ENCODE measurements at regions not wholly inside any gene's neighbourhood (a gene's known extent, or its start where the extent isn't known, plus 50 kb on each side); places are given as distances from the start of the nearest gene placed in this dataset.

DNA sequence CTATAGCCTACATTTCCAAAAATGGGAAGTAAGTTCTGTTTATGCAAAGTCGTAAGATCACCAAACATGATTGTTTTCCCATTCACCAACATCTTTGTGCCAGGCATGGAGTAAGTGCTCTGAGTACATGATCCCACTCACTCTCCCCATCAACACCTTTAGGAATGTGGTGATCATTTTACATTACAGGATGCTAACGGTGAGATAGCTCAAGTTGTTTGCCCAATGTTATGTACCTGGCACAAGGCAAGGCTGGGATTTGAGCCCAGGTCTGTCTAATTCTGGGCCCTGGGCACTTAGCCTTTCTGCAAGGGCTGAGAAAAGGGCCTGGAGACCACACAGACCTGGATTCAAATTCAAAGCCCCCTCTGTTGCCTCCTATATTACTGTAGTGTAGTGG, 581.7 kb upstream of the CFAP20DC start:
- no peaks in the 10 kb centered on the region for H3F3A ChIP-seq (replicated peaks; ENCODE audit: low read depth)
- H3K4me1 Mint-ChIP-seq = peaks cover 14% of the 10 kb centered on the region
- peaks cover 3% of the 10 kb centered on the region for H3K27me3 Mint-ChIP-seq (ENCODE audit: insufficient read depth, low read depth, poor library complexity)
- H3K27me3 ChIP-seq (ENCODE audit: insufficient read depth) = no peaks in the 10 kb centered on the region
- H3K36me3 Mint-ChIP-seq (ENCODE audit: low read depth) = no peaks in the 10 kb centered on the region
- H4K20me1 ChIP-seq (replicated peaks; ENCODE audit: insufficient read depth) = no peaks in the 10 kb centered on the region
- no peak for DNase-seq (ENCODE audit: low spot score)
- no peak overlapping the region for H3K4me2 ChIP-seq
- no peak overlapping the region for H3K27ac ChIP-seq (ENCODE audit: low read depth)
- no peak overlapping the region for H2AFZ ChIP-seq
- H3K9me2 ChIP-seq (ENCODE audit: insufficient read depth) = no peaks in the 10 kb centered on the region
- no peak overlapping the region for H3K4me3 Mint-ChIP-seq
- peaks cover 3% of the 10 kb centered on the region; the same call in 1 of the 3 replicates for H3K9me3 Mint-ChIP-seq
- H3K79me2 ChIP-seq (replicated peaks; ENCODE audit: insufficient read depth) = no peaks in the 10 kb centered on the region
- TF ChIP-seq CREB1 (CRISPR knock-in tag; IDR thresholded peaks at IDR 0.05; ENCODE audit: low read depth) (no peak), ZNF331 (CRISPR knock-in tag; IDR thresholded peaks at IDR 0.05; ENCODE audit: low read depth) (no peak), EZH2 (IDR thresholded peaks at IDR 0.05; ENCODE audit: low read depth, unreplicated experiment) (no peak), STAT1 (IDR thresholded peaks at IDR 0.05; ENCODE audit: unreplicated experiment) (no peak), EZH2phosphoT487 (IDR thresholded peaks at IDR 0.05; ENCODE audit: unreplicated experiment) (no peak), NANOG (IDR thresholded peaks at IDR 0.05; ENCODE audit: borderline replicate concordance) (no peak), JUNB (IDR thresholded peaks at IDR 0.05; ENCODE audit: unreplicated experiment) (no peak), ZNF114 (CRISPR knock-in tag; IDR thresholded peaks at IDR 0.05) (no peak), POLR2AphosphoS5 (IDR thresholded peaks at IDR 0.05; ENCODE audit: low read depth) (no peak)
- TF ChIP-seq, protein P1, sequence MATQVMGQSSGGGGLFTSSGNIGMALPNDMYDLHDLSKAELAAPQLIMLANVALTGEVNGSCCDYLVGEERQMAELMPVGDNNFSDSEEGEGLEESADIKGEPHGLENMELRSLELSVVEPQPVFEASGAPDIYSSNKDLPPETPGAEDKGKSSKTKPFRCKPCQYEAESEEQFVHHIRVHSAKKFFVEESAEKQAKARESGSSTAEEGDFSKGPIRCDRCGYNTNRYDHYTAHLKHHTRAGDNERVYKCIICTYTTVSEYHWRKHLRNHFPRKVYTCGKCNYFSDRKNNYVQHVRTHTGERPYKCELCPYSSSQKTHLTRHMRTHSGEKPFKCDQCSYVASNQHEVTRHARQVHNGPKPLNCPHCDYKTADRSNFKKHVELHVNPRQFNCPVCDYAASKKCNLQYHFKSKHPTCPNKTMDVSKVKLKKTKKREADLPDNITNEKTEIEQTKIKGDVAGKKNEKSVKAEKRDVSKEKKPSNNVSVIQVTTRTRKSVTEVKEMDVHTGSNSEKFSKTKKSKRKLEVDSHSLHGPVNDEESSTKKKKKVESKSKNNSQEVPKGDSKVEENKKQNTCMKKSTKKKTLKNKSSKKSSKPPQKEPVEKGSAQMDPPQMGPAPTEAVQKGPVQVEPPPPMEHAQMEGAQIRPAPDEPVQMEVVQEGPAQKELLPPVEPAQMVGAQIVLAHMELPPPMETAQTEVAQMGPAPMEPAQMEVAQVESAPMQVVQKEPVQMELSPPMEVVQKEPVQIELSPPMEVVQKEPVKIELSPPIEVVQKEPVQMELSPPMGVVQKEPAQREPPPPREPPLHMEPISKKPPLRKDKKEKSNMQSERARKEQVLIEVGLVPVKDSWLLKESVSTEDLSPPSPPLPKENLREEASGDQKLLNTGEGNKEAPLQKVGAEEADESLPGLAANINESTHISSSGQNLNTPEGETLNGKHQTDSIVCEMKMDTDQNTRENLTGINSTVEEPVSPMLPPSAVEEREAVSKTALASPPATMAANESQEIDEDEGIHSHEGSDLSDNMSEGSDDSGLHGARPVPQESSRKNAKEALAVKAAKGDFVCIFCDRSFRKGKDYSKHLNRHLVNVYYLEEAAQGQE (IDR thresholded peaks at IDR 0.05; ENCODE audit: unreplicated experiment) = no peak
- TF ChIP-seq, protein P2, sequence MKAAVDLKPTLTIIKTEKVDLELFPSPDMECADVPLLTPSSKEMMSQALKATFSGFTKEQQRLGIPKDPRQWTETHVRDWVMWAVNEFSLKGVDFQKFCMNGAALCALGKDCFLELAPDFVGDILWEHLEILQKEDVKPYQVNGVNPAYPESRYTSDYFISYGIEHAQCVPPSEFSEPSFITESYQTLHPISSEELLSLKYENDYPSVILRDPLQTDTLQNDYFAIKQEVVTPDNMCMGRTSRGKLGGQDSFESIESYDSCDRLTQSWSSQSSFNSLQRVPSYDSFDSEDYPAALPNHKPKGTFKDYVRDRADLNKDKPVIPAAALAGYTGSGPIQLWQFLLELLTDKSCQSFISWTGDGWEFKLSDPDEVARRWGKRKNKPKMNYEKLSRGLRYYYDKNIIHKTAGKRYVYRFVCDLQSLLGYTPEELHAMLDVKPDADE (IDR thresholded peaks at IDR 0.05) = no peak
- TF ChIP-seq, protein P3, sequence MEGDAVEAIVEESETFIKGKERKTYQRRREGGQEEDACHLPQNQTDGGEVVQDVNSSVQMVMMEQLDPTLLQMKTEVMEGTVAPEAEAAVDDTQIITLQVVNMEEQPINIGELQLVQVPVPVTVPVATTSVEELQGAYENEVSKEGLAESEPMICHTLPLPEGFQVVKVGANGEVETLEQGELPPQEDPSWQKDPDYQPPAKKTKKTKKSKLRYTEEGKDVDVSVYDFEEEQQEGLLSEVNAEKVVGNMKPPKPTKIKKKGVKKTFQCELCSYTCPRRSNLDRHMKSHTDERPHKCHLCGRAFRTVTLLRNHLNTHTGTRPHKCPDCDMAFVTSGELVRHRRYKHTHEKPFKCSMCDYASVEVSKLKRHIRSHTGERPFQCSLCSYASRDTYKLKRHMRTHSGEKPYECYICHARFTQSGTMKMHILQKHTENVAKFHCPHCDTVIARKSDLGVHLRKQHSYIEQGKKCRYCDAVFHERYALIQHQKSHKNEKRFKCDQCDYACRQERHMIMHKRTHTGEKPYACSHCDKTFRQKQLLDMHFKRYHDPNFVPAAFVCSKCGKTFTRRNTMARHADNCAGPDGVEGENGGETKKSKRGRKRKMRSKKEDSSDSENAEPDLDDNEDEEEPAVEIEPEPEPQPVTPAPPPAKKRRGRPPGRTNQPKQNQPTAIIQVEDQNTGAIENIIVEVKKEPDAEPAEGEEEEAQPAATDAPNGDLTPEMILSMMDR (conservative IDR thresholded peaks at IDR 0.05; ENCODE audit: low read depth in 2 of 2) = no peak
- TF ChIP-seq, protein P4, sequence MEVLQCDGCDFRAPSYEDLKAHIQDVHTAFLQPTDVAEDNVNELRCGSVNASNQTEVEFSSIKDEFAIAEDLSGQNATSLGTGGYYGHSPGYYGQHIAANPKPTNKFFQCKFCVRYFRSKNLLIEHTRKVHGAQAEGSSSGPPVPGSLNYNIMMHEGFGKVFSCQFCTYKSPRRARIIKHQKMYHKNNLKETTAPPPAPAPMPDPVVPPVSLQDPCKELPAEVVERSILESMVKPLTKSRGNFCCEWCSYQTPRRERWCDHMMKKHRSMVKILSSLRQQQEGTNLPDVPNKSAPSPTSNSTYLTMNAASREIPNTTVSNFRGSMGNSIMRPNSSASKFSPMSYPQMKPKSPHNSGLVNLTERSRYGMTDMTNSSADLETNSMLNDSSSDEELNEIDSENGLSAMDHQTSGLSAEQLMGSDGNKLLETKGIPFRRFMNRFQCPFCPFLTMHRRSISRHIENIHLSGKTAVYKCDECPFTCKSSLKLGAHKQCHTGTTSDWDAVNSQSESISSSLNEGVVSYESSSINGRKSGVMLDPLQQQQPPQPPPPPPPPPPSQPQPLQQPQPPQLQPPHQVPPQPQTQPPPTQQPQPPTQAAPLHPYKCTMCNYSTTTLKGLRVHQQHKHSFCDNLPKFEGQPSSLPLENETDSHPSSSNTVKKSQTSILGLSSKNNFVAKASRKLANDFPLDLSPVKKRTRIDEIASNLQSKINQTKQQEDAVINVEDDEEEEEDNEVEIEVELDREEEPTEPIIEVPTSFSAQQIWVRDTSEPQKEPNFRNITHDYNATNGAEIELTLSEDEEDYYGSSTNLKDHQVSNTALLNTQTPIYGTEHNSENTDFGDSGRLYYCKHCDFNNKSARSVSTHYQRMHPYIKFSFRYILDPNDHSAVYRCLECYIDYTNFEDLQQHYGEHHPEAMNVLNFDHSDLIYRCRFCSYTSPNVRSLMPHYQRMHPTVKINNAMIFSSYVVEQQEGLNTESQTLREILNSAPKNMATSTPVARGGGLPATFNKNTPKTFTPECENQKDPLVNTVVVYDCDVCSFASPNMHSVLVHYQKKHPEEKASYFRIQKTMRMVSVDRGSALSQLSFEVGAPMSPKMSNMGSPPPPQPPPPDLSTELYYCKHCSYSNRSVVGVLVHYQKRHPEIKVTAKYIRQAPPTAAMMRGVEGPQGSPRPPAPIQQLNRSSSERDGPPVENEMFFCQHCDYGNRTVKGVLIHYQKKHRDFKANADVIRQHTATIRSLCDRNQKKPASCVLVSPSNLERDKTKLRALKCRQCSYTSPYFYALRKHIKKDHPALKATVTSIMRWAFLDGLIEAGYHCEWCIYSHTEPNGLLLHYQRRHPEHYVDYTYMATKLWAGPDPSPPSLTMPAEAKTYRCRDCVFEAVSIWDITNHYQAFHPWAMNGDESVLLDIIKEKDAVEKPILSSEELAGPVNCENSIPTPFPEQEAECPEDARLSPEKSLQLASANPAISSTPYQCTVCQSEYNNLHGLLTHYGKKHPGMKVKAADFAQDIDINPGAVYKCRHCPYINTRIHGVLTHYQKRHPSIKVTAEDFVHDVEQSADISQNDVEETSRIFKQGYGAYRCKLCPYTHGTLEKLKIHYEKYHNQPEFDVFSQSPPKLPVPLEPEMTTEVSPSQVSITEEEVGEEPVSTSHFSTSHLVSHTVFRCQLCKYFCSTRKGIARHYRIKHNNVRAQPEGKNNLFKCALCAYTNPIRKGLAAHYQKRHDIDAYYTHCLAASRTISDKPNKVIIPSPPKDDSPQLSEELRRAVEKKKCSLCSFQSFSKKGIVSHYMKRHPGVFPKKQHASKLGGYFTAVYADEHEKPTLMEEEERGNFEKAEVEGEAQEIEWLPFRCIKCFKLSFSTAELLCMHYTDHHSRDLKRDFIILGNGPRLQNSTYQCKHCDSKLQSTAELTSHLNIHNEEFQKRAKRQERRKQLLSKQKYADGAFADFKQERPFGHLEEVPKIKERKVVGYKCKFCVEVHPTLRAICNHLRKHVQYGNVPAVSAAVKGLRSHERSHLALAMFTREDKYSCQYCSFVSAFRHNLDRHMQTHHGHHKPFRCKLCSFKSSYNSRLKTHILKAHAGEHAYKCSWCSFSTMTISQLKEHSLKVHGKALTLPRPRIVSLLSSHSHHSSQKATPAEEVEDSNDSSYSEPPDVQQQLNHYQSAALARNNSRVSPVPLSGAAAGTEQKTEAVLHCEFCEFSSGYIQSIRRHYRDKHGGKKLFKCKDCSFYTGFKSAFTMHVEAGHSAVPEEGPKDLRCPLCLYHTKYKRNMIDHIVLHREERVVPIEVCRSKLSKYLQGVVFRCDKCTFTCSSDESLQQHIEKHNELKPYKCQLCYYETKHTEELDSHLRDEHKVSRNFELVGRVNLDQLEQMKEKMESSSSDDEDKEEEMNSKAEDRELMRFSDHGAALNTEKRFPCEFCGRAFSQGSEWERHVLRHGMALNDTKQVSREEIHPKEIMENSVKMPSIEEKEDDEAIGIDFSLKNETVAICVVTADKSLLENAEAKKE (CRISPR knock-in tag; IDR thresholded peaks at IDR 0.05) = no peak
- no peaks in the 10 kb centered on the region for H3K4me1 ChIP-seq (ENCODE audit: insufficient read depth)
- no peak overlapping the region for H3K27ac Mint-ChIP-seq
- ATAC-seq = no peak
- no peak overlapping the region for H3K4me3 ChIP-seq
- H3K36me3 ChIP-seq (ENCODE audit: insufficient read depth) = no peaks in the 10 kb centered on the region
